GM12878 (cell line): ENCODE measurements at regions not wholly inside any gene's neighbourhood (a gene's known extent, or its start where the extent isn't known, plus 50 kb on each side); places are given as distances from the start of the nearest gene placed in this dataset.

ENCODE experiments used
- ATAC-seq: fragments of 200-7000 bp; cut with Tn5 transposase; 3 replicates; pipeline ENCODE4 v1.9.1; 2020; ENCODE audit warnings: mild to moderate bottlenecking, moderate library complexity
- BruUV-seq: library from RNA; stranded (reverse); fragments of 400-500 nt; replicated peaks from 2 replicates; lab custom pipeline; 2021; lab: Mats Ljungman, UMichigan
- CTCF ChIA-PET: fragments of 300-600 bp; sonication (Branson Sonifier 250); formaldehyde crosslinking; extraction: SDS; loops from one replicate; lab custom pipeline; 2021; ENCODE audit warnings: inconsistent platforms; lab: Yijun Ruan, JAX
- POLR2A ChIA-PET: fragments of 350-600 bp; formaldehyde crosslinking; extraction: SDS; loops from one replicate; lab custom pipeline; 2021; ENCODE audit warnings: inconsistent platforms; lab: Charles Lee
- RAD21 ChIA-PET: fragments of 300-600 bp; sonication (Branson Sonifier 250); formaldehyde crosslinking; loops from one replicate; lab custom pipeline; 2023; ENCODE audit warnings: antibody characterized with exemption; ENCODE audit not compliant: unreplicated experiment; lab: Charles Lee
- SMC1A ChIA-PET: fragments of 300-600 bp; sonication (Branson Sonifier 250); formaldehyde crosslinking; loops from one replicate; lab custom pipeline; 2023; ENCODE audit not compliant: unreplicated experiment, uncharacterized antibody; lab: Charles Lee
- DNase-seq: peaks from one replicate; pipeline ENCODE4 v3.0.0-alpha.2; 2011; ENCODE audit warnings: low read depth, low spot score
- FAIRE-seq: peaks from 3 replicates; lab custom pipeline; 2011; peaks lifted over from hg19 to GRCh38; lab: Jason Lieb, UNC
- H2AFZ ChIP-seq: 2 replicates; pipeline ENCODE4 v1.6.0; 2011; ENCODE audit warnings: low read depth, low read length, control low read depth; ENCODE audit not compliant: control insufficient read depth
- H3K27ac ChIP-seq: 2 replicates; pipeline ENCODE4 v1.5.1; 2011; ENCODE audit warnings: control low read depth; ENCODE audit not compliant: control insufficient read depth, insufficient read depth
- H3K27me3 ChIP-seq, 2 experiments: replicated peaks in 1 of 2; 2 replicates each; pipeline versions ENCODE4 v1.6.0 to v1.6.1; 2011; ENCODE audit warnings: low read length in 1 of 2; ENCODE audit not compliant: control insufficient read depth in 2 of 2, insufficient read depth in 2 of 2
- H3K36me3 ChIP-seq, 2 experiments: 2 replicates each; pipeline ENCODE4 v1.5.1; 2011; ENCODE audit warnings: low read length in 1 of 2; ENCODE audit not compliant: control insufficient read depth in 2 of 2, insufficient read depth in 2 of 2
- H3K4me1 ChIP-seq: 2 replicates; pipeline ENCODE4 v1.6.1; 2011; ENCODE audit warnings: mild to moderate bottlenecking, low read length, moderate library complexity, mixed read lengths; ENCODE audit not compliant: control insufficient read depth, insufficient read depth
- H3K4me2 ChIP-seq: 2 replicates; pipeline ENCODE4 v1.6.0; 2011; ENCODE audit warnings: control low read depth; ENCODE audit not compliant: control insufficient read depth, insufficient read depth
- H3K4me3 ChIP-seq: fragments of 200-600 bp; sonication (generic); 2 replicates; pipeline ENCODE4 v1.5.1; 2016
- H3K79me2 ChIP-seq: 2 replicates; pipeline ENCODE4 v1.6.0; 2011; ENCODE audit warnings: low read length; ENCODE audit not compliant: control insufficient read depth, insufficient read depth
- H3K9ac ChIP-seq: 2 replicates; pipeline ENCODE4 v1.8.0; 2011; ENCODE audit warnings: low read length, control low read depth, mixed read lengths; ENCODE audit not compliant: control insufficient read depth, insufficient read depth
- H3K9me3 ChIP-seq: replicated peaks from 3 replicates; pipeline ENCODE4 v1.5.1; 2011; ENCODE audit warnings: mild to moderate bottlenecking, low read length; ENCODE audit not compliant: control insufficient read depth, insufficient read depth
- H4K20me1 ChIP-seq: 2 replicates; pipeline ENCODE4 v1.6.0; 2011; ENCODE audit not compliant: control insufficient read depth, insufficient read depth
- ATF7 ChIP-seq: fragments of 450-650 bp; IDR thresholded peaks from 2 replicates; pipeline ENCODE4 v1.6.1; 2016; ENCODE audit warnings: low read depth, mild to moderate bottlenecking
- CREM ChIP-seq: IDR thresholded peaks from 2 replicates; pipeline ENCODE4 v1.6.1; 2014; ENCODE audit warnings: antibody characterized with exemption, low read depth
- EP300 ChIP-seq, 2 experiments: fragments of 150-350 bp in 1 of 2; IDR thresholded peaks; 2 replicates each; pipeline ENCODE4 v1.6.1; 2011 to 2012; ENCODE audit warnings: low read depth in 2 of 2, low read length in 2 of 2, borderline replicate concordance in 1 of 2, improper control_type of control experiment in 1 of 2, inconsistent platforms in 1 of 2; ENCODE audit not compliant: control insufficient read depth in 1 of 2
- GATAD2B ChIP-seq: fragments of 450-650 bp; conservative IDR thresholded peaks from 2 replicates; pipeline ENCODE4 v1.6.1; 2017; ENCODE audit warnings: low read depth, mild to moderate bottlenecking, moderate library complexity
- IKZF1 ChIP-seq: fragments of 450-650 bp; conservative IDR thresholded peaks from 2 replicates; pipeline ENCODE4 v1.6.1; 2017; ENCODE audit warnings: antibody characterized with exemption, mild to moderate bottlenecking
- JUNB ChIP-seq: IDR thresholded peaks from 2 replicates; pipeline ENCODE4 v1.6.1; 2016; ENCODE audit warnings: antibody characterized with exemption, mild to moderate bottlenecking
- RFX5 ChIP-seq: IDR thresholded peaks from 2 replicates; pipeline ENCODE4 v1.6.1; 2011; ENCODE audit warnings: low read depth, low read length, improper control_type of control experiment
- TBL1XR1 ChIP-seq: IDR thresholded peaks from 2 replicates; pipeline ENCODE4 v1.6.1; 2012; ENCODE audit warnings: low read depth, low read length, improper control_type of control experiment
- ZNF622 ChIP-seq: fragments of 450-650 bp; IDR thresholded peaks from 2 replicates; pipeline ENCODE4 v1.6.1; 2017; ENCODE audit warnings: mild to moderate bottlenecking, inconsistent platforms
- ZSCAN29 ChIP-seq: fragments of 450-650 bp; IDR thresholded peaks from 2 replicates; pipeline ENCODE4 v1.6.1; 2017; ENCODE audit warnings: mild to moderate bottlenecking, moderate library complexity
- WGBS: methylation state at CpG from one replicate; pipeline ENCODE4 v1.1.6; 2016; ENCODE audit warnings: low lambda C conversion rate; ENCODE audit not compliant: insufficient replicate concordance, insufficient coverage; ENCODE audit errors: missing lambda C conversion rate; 5-methylcytosine and 5-hydroxymethylcytosine counted together
- in situ Hi-C: fragments of 300-500 bp; cut with MboI; formaldehyde crosslinking; loops from 9 replicates; pipeline ENCODE4 v1.14.3; 2018; ENCODE audit warnings: mixed read lengths
- intact Hi-C: fragments of 100-400 bp; cut with micrococcal nuclease; formaldehyde crosslinking; loops from one replicate; pipeline ENCODE4 v1.14.2; 2022; ENCODE audit not compliant: unreplicated experiment
- TF ChIP-seq, protein P1 (sequence below): fragments of 450-650 bp; IDR thresholded peaks from 2 replicates; pipeline ENCODE4 v1.6.1; 2017; ENCODE audit warnings: mild to moderate bottlenecking, moderate library complexity

DNA sequence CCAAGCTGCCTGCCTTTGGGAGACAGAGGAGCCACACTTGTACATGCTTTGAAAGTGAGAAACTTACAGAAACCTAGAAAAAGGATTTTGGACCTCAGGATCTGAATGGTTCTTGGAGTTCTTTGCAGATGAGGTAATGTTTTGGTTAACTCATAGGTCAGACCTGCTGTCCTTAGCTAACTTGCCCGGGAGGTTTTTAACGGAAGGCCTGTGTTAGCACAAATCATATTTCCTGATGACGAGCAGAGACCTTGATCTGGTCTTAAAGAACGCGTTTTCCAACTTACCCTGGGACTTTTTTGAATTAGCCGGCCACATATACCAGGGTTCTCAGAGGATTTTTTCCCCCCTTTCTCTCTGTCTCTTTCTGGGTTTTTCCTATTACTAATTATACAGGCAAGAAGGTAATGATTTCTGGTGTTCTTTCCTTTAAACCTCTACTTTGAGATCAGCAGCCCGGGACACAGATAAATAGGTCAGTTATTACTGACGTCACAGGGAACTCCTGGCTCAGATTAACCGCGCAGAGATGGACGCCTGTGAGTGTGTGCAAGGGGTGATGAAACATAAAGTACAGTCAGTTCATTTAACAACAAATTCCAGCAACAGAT lies 101.7 kb upstream of the KLF6 start:
- ChIA-PET RAD21 (interaction anchor here (1.0 to 4.5 kb wide), 5 partner anchors 11 to 106 kb away, joined by 3 to 32 read pairs (median 4); no protein-coding TSS in a partner anchor), CTCF (interaction anchor here (0.7 to 2.2 kb wide), 4 partner anchors 10 to 14 kb away, joined by 3 to 7 read pairs (median 4); no protein-coding TSS in a partner anchor), SMC1A (interaction anchor here (1.1 to 11.6 kb wide), 4 partner anchors 10 to 76 kb away, joined by 3 to 188 read pairs (median 38); no protein-coding TSS in a partner anchor), POLR2A (interaction anchor here (1.3 to 1.8 kb wide), 3 partner anchors 10 to 12 kb away, joined by 4 to 8 read pairs (median 8); no protein-coding TSS in a partner anchor)
- no TSS peak for BruUV-seq
- H4K20me1 ChIP-seq, result no peaks in the 10 kb centered on the region
- peaks cover 11% of the 10 kb centered on the region for H3K4me1 ChIP-seq
- no peaks in the 10 kb centered on the region for H3K27me3 ChIP-seq
- FAIRE-seq, result peak; percentile 61
- no peak overlapping the region for H3K4me2 ChIP-seq
- H3K79me2 ChIP-seq, result no peaks in the 10 kb centered on the region
- no peak overlapping the region for H3K9ac ChIP-seq
- intact Hi-C loops (no loop called here), in situ Hi-C loops (no loop called here)
- no peak overlapping the region for H3K27ac ChIP-seq
- no peaks in the 10 kb centered on the region; the same call in 2 of the 3 replicates for H3K9me3 ChIP-seq
- H3K36me3 ChIP-seq, result no peaks in the 10 kb centered on the region
- H2AFZ ChIP-seq, result no peak overlapping the region
- WGBS, result 9% methylated on average over 11 of the region's 11 CpGs
- TF ChIP-seq RFX5, result no peak
- TF ChIP-seq ATF7, result peak; percentile 78
- peak; percentile 77 for TF ChIP-seq CREM
- no peak for TF ChIP-seq ZNF622
- no peak for TF ChIP-seq ZSCAN29
- TF ChIP-seq TBL1XR1, result no peak
- TF ChIP-seq JUNB, result peak; percentile 15; the same call in 1 of the 2 replicates
- TF ChIP-seq IKZF1, result peak; percentile 16; the same call in 1 of the 2 replicates
- no peak for TF ChIP-seq GATAD2B
- TF ChIP-seq, protein P1, sequence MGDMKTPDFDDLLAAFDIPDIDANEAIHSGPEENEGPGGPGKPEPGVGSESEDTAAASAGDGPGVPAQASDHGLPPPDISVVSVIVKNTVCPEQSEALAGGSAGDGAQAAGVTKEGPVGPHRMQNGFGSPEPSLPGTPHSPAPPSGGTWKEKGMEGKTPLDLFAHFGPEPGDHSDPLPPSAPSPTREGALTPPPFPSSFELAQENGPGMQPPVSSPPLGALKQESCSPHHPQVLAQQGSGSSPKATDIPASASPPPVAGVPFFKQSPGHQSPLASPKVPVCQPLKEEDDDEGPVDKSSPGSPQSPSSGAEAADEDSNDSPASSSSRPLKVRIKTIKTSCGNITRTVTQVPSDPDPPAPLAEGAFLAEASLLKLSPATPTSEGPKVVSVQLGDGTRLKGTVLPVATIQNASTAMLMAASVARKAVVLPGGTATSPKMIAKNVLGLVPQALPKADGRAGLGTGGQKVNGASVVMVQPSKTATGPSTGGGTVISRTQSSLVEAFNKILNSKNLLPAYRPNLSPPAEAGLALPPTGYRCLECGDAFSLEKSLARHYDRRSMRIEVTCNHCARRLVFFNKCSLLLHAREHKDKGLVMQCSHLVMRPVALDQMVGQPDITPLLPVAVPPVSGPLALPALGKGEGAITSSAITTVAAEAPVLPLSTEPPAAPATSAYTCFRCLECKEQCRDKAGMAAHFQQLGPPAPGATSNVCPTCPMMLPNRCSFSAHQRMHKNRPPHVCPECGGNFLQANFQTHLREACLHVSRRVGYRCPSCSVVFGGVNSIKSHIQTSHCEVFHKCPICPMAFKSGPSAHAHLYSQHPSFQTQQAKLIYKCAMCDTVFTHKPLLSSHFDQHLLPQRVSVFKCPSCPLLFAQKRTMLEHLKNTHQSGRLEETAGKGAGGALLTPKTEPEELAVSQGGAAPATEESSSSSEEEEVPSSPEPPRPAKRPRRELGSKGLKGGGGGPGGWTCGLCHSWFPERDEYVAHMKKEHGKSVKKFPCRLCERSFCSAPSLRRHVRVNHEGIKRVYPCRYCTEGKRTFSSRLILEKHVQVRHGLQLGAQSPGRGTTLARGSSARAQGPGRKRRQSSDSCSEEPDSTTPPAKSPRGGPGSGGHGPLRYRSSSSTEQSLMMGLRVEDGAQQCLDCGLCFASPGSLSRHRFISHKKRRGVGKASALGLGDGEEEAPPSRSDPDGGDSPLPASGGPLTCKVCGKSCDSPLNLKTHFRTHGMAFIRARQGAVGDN, result peak; percentile 41; the same call in 1 of the 2 replicates
- 0 out of 4 replicates have a peak, but pooled peaks of 1 of the 2 experiments have one; percentile 8 for TF ChIP-seq EP300 (IDR thresholded peaks at IDR 0.05; ENCODE audit: borderline replicate concordance in 1 of 2, control insufficient read depth in 1 of 2, low read depth in 2 of 2, low read length in 2 of 2)
- no peak for DNase-seq
- H3K4me3 ChIP-seq, result no peak overlapping the region
- ATAC-seq, result peak; percentile 69
